Lower leg skin (tissue), 4 donors: ENCODE measurements at regions not wholly inside any gene's neighbourhood (a gene's known extent, or its start where the extent isn't known, plus 50 kb on each side); places are given as distances from the start of the nearest gene placed in this dataset.
A peak's percentile ranks its signal among the peaks of the same experiment; 100 is the strongest.

Experiments used
- DNase-seq, 2 donors: peaks; one replicate each; pipeline ENCODE4 v3.0.0-alpha.2; 2019; ENCODE audit warnings: low spot score in 2 of 2
- H3K4me3 ChIP-seq: fragments of 200-600 bp; sonication (generic); 2 replicates; pipeline ENCODE4 v1.5.1; 2017; ENCODE audit warnings: mild to moderate bottlenecking, low read depth; ENCODE audit not compliant: poor library complexity, severe bottlenecking
- CTCF ChIP-seq, 3 donors: fragments of 450-650 bp; IDR thresholded peaks; one replicate each; pipeline ENCODE4 v1.5.1; 2016; ENCODE audit warnings: antibody characterized with exemption in 3 of 3, mild to moderate bottlenecking in 3 of 3, moderate library complexity in 2 of 3
- POLR2A ChIP-seq, 2 donors: fragments of 450-650 bp; IDR thresholded peaks; one replicate each; pipeline ENCODE4 v1.6.1; 2016 to 2017; ENCODE audit warnings: antibody characterized with exemption in 2 of 2, mild to moderate bottlenecking in 1 of 2, moderate library complexity in 1 of 2
- WGBS, 2 donors: methylation state at CpG; one replicate each; pipeline ENCODE4 v1.1.5; 2018; 5-methylcytosine and 5-hydroxymethylcytosine counted together
- intact Hi-C: fragments of 100-400 bp; cut with DNase I; formaldehyde crosslinking; loops from one replicate; pipeline ENCODE4 v1.15.0; 2023; ENCODE audit warnings: low total_unique reads

GRCh38 chr17:83173914-83174361 lies 94.5 kb downstream of the METRNL start:
- TF ChIP-seq CTCF (IDR thresholded peaks at IDR 0.05) = no peak
- TF ChIP-seq POLR2A (IDR thresholded peaks at IDR 0.05) = no peak
- no peak overlapping the region for H3K4me3 ChIP-seq
- intact Hi-C loops = no loop called here
- WGBS, 2 donors = 85 to 91% methylated on average over 17 to 18 of the region's 18 CpGs
- peak; percentile 12 to 81 for DNase-seq

GRCh38 chr17:83174362-83175118 lies 95.1 kb downstream of the METRNL start:
- no peak for TF ChIP-seq POLR2A (IDR thresholded peaks at IDR 0.05)
- TF ChIP-seq CTCF (IDR thresholded peaks at IDR 0.05) = no peak
- peak in 1 of 2 donors; percentile 85 for DNase-seq
- 54 to 70% methylated on average over 13 of the region's 13 CpGs for WGBS, 2 donors
- H3K4me3 ChIP-seq = no peak overlapping the region
- intact Hi-C loops = no loop called here

GRCh38 chr17:83175119-83175821 lies 95.9 kb downstream of the METRNL start:
- WGBS, 2 donors = 60 to 67% methylated on average over 14 to 16 of the region's 16 CpGs
- DNase-seq = peak; percentile 12 to 79
- no peak overlapping the region for H3K4me3 ChIP-seq
- intact Hi-C loops = no loop called here
- no peak for TF ChIP-seq CTCF (IDR thresholded peaks at IDR 0.05)
- TF ChIP-seq POLR2A (IDR thresholded peaks at IDR 0.05) = no peak

- DNase-seq = peak in 1 of 2 donors; percentile 76
- WGBS, 2 donors = 82 to 86% methylated on average over 15 of the region's 15 CpGs
- TF ChIP-seq POLR2A (IDR thresholded peaks at IDR 0.05) (no peak), CTCF (IDR thresholded peaks at IDR 0.05) (no peak)
- no peak overlapping the region for H3K4me3 ChIP-seq
- intact Hi-C loops = no loop called here
Observed at GRCh38 chr17:83175822-83176622, 96.6 kb downstream of the METRNL start.

- TF ChIP-seq CTCF (IDR thresholded peaks at IDR 0.05) (no peak), POLR2A (IDR thresholded peaks at IDR 0.05) (no peak)
- DNase-seq = peak; percentile 12 to 76
- H3K4me3 ChIP-seq = no peak overlapping the region
- intact Hi-C loops = no loop called here
- 88 to 95% methylated on average over 22 of the region's 22 CpGs for WGBS, 2 donors
Observed at GRCh38 chr17:83176623-83177583, 97.5 kb downstream of the METRNL start.
